HG03196 (cell line): ENCODE measurements at regions not wholly inside any gene's neighbourhood (a gene's known extent, or its start where the extent isn't known, plus 50 kb on each side); places are given as distances from the start of the nearest gene placed in this dataset.
"Not testable (repeated sequence)": the region's sequence is repeated elsewhere in the genome, so short reads cannot be mapped to it uniquely, and the experiment has no call there.

Experiments
- ATAC-seq: cut with Tn5 transposase; IDR thresholded peaks from one replicate; pipeline ENCODE4 v1.9.1; 2021; ENCODE audit not compliant: unreplicated experiment

- no peak for ATAC-seq
Observed at GRCh38 chr5:167294882-167295680, 996.4 kb upstream of the WWC1 start.

GRCh38 chr5:167295681-167296005 is 995.8 kb upstream of the WWC1 start:
- no peak for ATAC-seq

- no peak for ATAC-seq
Observed at GRCh38 chr5:167296066-167296465, 995.4 kb upstream of the WWC1 start.

- no peak for ATAC-seq
Observed at GRCh38 chr5:167296661-167297060, 994.8 kb upstream of the WWC1 start.

- ATAC-seq = not testable (repeated sequence)
Observed at GRCh38 chr5:167299861-167300260, 991.6 kb upstream of the WWC1 start.

- ATAC-seq = no peak
Observed at GRCh38 chr5:167303582-167303981, 987.9 kb upstream of the WWC1 start.

- ATAC-seq = no peak
Observed at GRCh38 chr5:167304834-167305469, 986.5 kb upstream of the WWC1 start.

- no peak for ATAC-seq
Observed at GRCh38 chr5:167305591-167306213, 985.7 kb upstream of the WWC1 start.

GRCh38 chr5:167307042-167307441 is 984.4 kb upstream of the WWC1 start:
- no peak for ATAC-seq

- ATAC-seq = no peak
Observed at GRCh38 chr5:167308466-167308865, 983.0 kb upstream of the WWC1 start.

GRCh38 chr5:167309941-167310517 is 981.4 kb upstream of the WWC1 start:
- ATAC-seq = no peak

- ATAC-seq = no peak
Observed at GRCh38 chr5:167311340-167311739, 980.1 kb upstream of the WWC1 start.

GRCh38 chr5:167312225-167312624 is 979.2 kb upstream of the WWC1 start:
- ATAC-seq = no peak

GRCh38 chr5:167315762-167316161 is 975.7 kb upstream of the WWC1 start:
- ATAC-seq = no peak

- ATAC-seq = no peak
Observed at GRCh38 chr5:167317884-167318283, 973.6 kb upstream of the WWC1 start.

GRCh38 chr5:167319243-167319642 is 972.2 kb upstream of the WWC1 start:
- no peak for ATAC-seq

GRCh38 chr5:167320019-167320418 is 971.4 kb upstream of the WWC1 start:
- no peak for ATAC-seq

- ATAC-seq = no peak
Observed at GRCh38 chr5:167332309-167332708, 959.1 kb upstream of the WWC1 start.

- no peak for ATAC-seq
Observed at GRCh38 chr5:167336161-167336560, 955.3 kb upstream of the WWC1 start.

- ATAC-seq = no peak
Observed at GRCh38 chr5:167339205-167339604, 952.2 kb upstream of the WWC1 start.

GRCh38 chr5:167346461-167346860 is 945.0 kb upstream of the WWC1 start:
- ATAC-seq = no peak
